Spleen (tissue), 11 donors: ENCODE measurements at regions not wholly inside any gene's neighbourhood (a gene's known extent, or its start where the extent isn't known, plus 50 kb on each side); places are given as distances from the start of the nearest gene placed in this dataset.
"Not testable (repeated sequence)": the region's sequence is repeated elsewhere in the genome, so short reads cannot be mapped to it uniquely, and the experiment has no call there.

Experiments used
- DNase-seq: peaks from one replicate; pipeline ENCODE4 v3.0.0-alpha.2; 2020
- H3K27ac ChIP-seq, 8 donors: fragments of 200-600 bp; sonication (generic) in 7 of 8; 1 replicate in 4 of 8; 2 replicates in 4 of 8; pipeline versions ENCODE4 v1.5.0 to v1.8.0; 2016 to 2021; ENCODE audit warnings: inconsistent platforms in 4 of 8, mild to moderate bottlenecking in 4 of 8, moderate library complexity in 1 of 8
- H3K27me3 ChIP-seq, 7 donors: fragments of 200-600 bp; sonication (generic) in 6 of 7; replicated peaks in 1 of 7; 1 replicate in 4 of 7; 2 replicates in 3 of 7; pipeline versions ENCODE4 v1.5.0 to v1.8.0; 2016 to 2021; ENCODE audit warnings: inconsistent platforms in 3 of 7, mild to moderate bottlenecking in 1 of 7
- H3K36me3 ChIP-seq, 6 donors: fragments of 200-600 bp; sonication (generic) in 5 of 6; 1 replicate in 4 of 6; 2 replicates in 2 of 6; pipeline versions ENCODE4 v1.5.0 to v1.8.0; 2016 to 2021; ENCODE audit warnings: inconsistent platforms in 2 of 6
- H3K4me1 ChIP-seq, 6 donors: fragments of 200-600 bp; sonication (generic) in 5 of 6; 1 replicate in 3 of 6; 2 replicates in 3 of 6; pipeline versions ENCODE4 v1.5.0 to v1.8.0; 2016 to 2021; ENCODE audit warnings: inconsistent platforms in 3 of 6
- H3K4me3 ChIP-seq, 8 donors: fragments of 200-600 bp; sonication (generic) in 7 of 8; 1 replicate in 4 of 8; 2 replicates in 4 of 8; pipeline versions ENCODE4 v1.5.0 to v1.8.0; 2016 to 2021; ENCODE audit warnings: inconsistent platforms in 4 of 8, mild to moderate bottlenecking in 4 of 8, moderate library complexity in 2 of 8
- H3K9me3 ChIP-seq, 8 donors: fragments of 200-600 bp; sonication (generic) in 7 of 8; 1 replicate in 4 of 8; 2 replicates in 4 of 8; pipeline versions ENCODE4 v1.5.0 to v1.8.0; 2016 to 2021; ENCODE audit warnings: inconsistent platforms in 4 of 8
- POLR2A ChIP-seq, 3 donors: fragments of 450-650 bp; IDR thresholded peaks; one replicate each; pipeline ENCODE4 v1.5.1; 2017; ENCODE audit warnings: antibody characterized with exemption in 3 of 3, mild to moderate bottlenecking in 1 of 3
- POLR2AphosphoS5 ChIP-seq, 3 donors: sonication (generic); formaldehyde crosslinking; IDR thresholded peaks; one replicate each; pipeline ENCODE4 v1.5.1; 2017; ENCODE audit warnings: antibody characterized with exemption in 3 of 3
- WGBS, 5 donors: extraction: QIAGEN DNeasy Blood & Tissue Kit in 3 of 5; methylation state at CpG; one replicate each; pipeline versions ENCODE4 v1.1.5 to v1.1.7; 2013 to 2018; 5-methylcytosine and 5-hydroxymethylcytosine counted together
- intact Hi-C: fragments of 100-400 bp; cut with DNase I; formaldehyde crosslinking; loops from one replicate; pipeline ENCODE4 v1.15.0; 2023; ENCODE audit warnings: low total_unique reads
- TF ChIP-seq, protein P1 (sequence below), 11 experiments: fragments of 200-600 bp in 7 of 11; fragments of 450-650 bp in 4 of 11; sonication (generic) in 4 of 11; IDR thresholded peaks in 8 of 11; conservative IDR thresholded peaks in 3 of 11; 1 replicate in 7 of 11; 2 replicates in 4 of 11; pipeline versions ENCODE4 v1.4.0 to v1.8.0; 2016 to 2021; ENCODE audit warnings: antibody characterized with exemption in 11 of 11, inconsistent platforms in 4 of 11, mild to moderate bottlenecking in 1 of 11
- donor health status: healthy with polysubstance abuse.
- donor health status: DM: no; HTN: no; CAD: no; lungs with moderate emphysema.
- donor health status: DM: no; HTN: no; CAD: no.
- donor health status: Bipolar disorder and iron deficiency.
- donor health status: healthy.
- donor health status: DM: no; HTN: no; CAD: no.
- donor health status: DM: yes; HTN: yes; CAD: no.

DNA sequence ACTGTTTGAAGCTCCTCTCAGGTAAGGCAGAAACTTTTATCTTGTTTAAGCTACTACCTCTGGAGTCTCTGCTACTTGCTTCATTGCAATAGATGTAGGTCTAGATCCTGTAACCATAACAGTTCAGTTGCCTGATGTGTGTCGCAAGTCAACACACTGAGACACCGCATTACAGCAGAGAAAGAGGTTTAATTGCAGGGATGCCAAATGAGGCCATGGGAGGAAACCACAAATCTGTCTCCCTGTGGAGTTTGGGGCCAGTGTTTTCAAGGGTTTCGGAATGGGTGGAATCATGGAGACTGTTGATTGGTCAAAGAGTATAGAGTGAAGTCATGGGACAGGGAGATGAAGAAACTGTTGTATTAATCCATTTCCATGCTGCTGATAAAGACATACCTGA lies 57.1 kb upstream of the RBM24 start:
- Histone ChIP-seq H3K27ac (no peak overlapping the region), H3K27me3 (no peaks in the 10 kb centered on the region), H3K4me1 (peaks cover 0 to 4% (median 0%) of the 10 kb centered on the region in 6 donors), H3K9me3 (no peaks in the 10 kb centered on the region), H3K36me3 (no peaks in the 10 kb centered on the region), H3K4me3 (no peak overlapping the region)
- TF ChIP-seq, protein P1, sequence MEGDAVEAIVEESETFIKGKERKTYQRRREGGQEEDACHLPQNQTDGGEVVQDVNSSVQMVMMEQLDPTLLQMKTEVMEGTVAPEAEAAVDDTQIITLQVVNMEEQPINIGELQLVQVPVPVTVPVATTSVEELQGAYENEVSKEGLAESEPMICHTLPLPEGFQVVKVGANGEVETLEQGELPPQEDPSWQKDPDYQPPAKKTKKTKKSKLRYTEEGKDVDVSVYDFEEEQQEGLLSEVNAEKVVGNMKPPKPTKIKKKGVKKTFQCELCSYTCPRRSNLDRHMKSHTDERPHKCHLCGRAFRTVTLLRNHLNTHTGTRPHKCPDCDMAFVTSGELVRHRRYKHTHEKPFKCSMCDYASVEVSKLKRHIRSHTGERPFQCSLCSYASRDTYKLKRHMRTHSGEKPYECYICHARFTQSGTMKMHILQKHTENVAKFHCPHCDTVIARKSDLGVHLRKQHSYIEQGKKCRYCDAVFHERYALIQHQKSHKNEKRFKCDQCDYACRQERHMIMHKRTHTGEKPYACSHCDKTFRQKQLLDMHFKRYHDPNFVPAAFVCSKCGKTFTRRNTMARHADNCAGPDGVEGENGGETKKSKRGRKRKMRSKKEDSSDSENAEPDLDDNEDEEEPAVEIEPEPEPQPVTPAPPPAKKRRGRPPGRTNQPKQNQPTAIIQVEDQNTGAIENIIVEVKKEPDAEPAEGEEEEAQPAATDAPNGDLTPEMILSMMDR (IDR thresholded peaks at IDR 0.05 in 8 of 11, conservative IDR thresholded peaks at IDR 0.05 in 3 of 11), result no peak
- TF ChIP-seq POLR2A (IDR thresholded peaks at IDR 0.05) (no peak), POLR2AphosphoS5 (IDR thresholded peaks at IDR 0.05) (no peak)
- 69 to 94% (median 91%) methylated on average over 3 of the region's 3 CpGs for WGBS, 5 donors
- no peak for DNase-seq
- intact Hi-C loops, result no loop called here

DNA sequence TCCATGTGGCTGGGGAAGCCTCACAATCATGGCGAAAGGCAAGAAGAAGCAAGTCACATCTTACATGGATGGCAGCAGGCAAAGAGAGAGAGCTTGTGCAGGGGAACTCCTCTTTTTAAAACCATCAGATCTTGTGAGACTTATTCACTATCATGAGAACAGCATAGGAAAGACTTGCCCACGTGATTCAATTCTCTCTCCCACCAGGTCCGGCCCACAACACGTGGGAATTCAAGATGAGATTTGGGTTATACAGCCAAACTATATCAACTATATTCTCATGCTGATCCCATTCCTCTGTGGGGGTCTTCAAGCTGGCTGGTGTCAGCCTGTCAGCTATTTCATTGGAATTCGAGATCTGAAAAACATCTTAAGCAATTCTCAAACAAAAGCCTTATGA lies 56.7 kb upstream of the RBM24 start:
- 69 to 90% (median 76%) methylated on average over 5 of the region's 5 CpGs for WGBS, 5 donors
- H3K27me3 ChIP-seq, H3K27ac ChIP-seq, intact Hi-C loops, DNase-seq, H3K36me3 ChIP-seq, H3K9me3 ChIP-seq, H3K4me1 ChIP-seq, H3K4me3 ChIP-seq: not testable (repeated sequence)

DNA sequence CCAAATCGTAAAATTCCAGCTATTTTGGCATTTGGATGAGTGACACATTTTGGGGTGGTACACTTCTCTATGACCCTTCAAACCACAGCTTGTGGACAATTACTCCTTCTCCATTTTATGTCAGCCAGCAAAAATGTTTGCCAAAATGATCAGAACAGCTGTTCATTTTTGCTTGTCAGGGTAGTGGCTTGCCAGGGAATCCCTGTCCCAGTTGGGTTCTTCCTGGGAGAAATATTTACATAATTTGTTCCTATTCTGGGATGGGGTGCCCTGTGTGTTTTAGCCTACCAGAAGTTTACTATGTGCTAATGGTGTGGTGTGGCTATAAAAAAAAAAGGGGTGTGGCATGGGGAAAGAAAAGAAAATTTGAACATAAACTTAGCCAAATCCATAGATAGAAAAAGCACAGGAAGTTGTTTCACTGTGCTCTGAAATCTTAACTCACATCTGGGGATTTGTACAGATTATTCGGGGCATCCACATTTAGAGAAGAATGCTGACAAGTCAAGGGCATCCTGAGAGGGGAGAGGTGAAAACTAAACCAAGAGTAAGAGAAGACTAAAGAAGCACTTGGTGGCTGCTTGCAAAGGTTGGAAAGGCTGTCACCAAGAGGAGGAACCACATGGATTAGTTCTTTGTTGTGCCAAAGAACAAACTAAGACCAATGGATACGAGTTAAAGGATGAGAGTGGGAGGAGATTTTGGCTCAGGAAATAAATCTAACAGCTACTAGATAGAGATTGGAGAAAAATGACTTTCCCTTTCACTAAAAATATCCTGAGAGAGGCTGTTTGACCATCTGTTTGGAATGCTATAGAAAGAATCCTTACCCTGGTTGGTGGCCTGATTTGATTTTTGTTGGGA lies 55.2 kb upstream of the RBM24 start:
- TF ChIP-seq POLR2A (IDR thresholded peaks at IDR 0.05) (no peak), POLR2AphosphoS5 (IDR thresholded peaks at IDR 0.05) (no peak)
- TF ChIP-seq, protein P1 (IDR thresholded peaks at IDR 0.05 in 8 of 11, conservative IDR thresholded peaks at IDR 0.05 in 3 of 11), result no peak
- no peak for DNase-seq
- intact Hi-C loops, result no loop called here

DNA sequence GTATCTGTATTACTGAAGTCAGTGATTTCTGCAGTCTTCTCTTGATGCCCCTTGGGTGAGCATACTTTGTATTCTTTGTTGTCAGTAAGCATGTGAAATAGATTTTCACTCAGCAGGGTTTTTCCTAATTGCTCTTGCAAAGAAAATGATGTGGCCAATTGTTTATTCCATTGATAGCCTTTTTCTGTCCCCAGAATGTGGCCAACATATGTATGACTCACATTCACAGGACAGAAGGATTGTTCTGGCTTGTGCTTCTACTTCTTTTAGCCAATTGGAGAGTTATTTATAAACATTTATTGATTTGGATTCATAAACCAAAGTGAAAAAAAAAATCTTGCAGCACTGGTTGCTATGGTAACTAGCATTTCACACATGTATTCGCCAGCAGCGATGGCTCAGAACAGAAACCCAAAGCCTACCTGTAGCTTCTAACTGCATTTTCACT lies 54.4 kb upstream of the RBM24 start:
- intact Hi-C loops, result no loop called here
- Histone ChIP-seq H3K9me3 (no peaks in the 10 kb centered on the region), H3K27ac (no peak overlapping the region), H3K4me3 (no peak overlapping the region), H3K36me3 (no peaks in the 10 kb centered on the region), H3K27me3 (no peaks in the 10 kb centered on the region), H3K4me1 (no peaks in the 10 kb centered on the region)
- 83 to 95% (median 87%) methylated on average over 2 of the region's 2 CpGs for WGBS, 5 donors
- no peak for DNase-seq
- TF ChIP-seq, protein P1 (IDR thresholded peaks at IDR 0.05 in 8 of 11, conservative IDR thresholded peaks at IDR 0.05 in 3 of 11), result no peak
- TF ChIP-seq POLR2AphosphoS5 (IDR thresholded peaks at IDR 0.05) (no peak), POLR2A (IDR thresholded peaks at IDR 0.05) (no peak)

More for the DNA sequence above, 55.2 kb upstream of the RBM24 start:
- Histone ChIP-seq H3K27me3 (no peaks in the 10 kb centered on the region), H3K9me3 (no peaks in the 10 kb centered on the region), H3K36me3 (no peaks in the 10 kb centered on the region), H3K27ac (no peak overlapping the region), H3K4me3 (no peak overlapping the region), H3K4me1 (no peaks in the 10 kb centered on the region)
- 46 to 60% (median 54%) methylated on average over 3 of the region's 3 CpGs for WGBS, 5 donors
